CD14-positive monocyte (primary cell): ENCODE measurements at regions not wholly inside any gene's neighbourhood (a gene's known extent, or its start where the extent isn't known, plus 50 kb on each side); places are given as distances from the start of the nearest gene placed in this dataset.

Experiments used
- DNase-seq, 3 donors: peaks; one replicate each; pipeline ENCODE4 v3.0.0-alpha.2; 2011 to 2022
- H2AFZ ChIP-seq: 2 replicates; pipeline ENCODE4 v1.6.0; 2012; ENCODE audit warnings: mild to moderate bottlenecking, low read depth, low read length, inconsistent platforms; ENCODE audit not compliant: insufficient read depth, poor library complexity, severe bottlenecking
- H3K27ac ChIP-seq, 2 donors: 1 replicate in 1 of 2; 2 replicates in 1 of 2; pipeline ENCODE4 v1.5.1; 2012 to 2013; ENCODE audit warnings: low read length in 2 of 2, control low read depth in 1 of 2, inconsistent platforms in 1 of 2, low read depth in 1 of 2, mild to moderate bottlenecking in 1 of 2
- H3K27me3 ChIP-seq, 2 donors: one replicate each; pipeline versions ENCODE4 v1.6.0 to v1.6.1; 2011 to 2013; ENCODE audit warnings: low read length in 2 of 2; ENCODE audit not compliant: control insufficient read depth in 2 of 2, insufficient read depth in 2 of 2
- H3K36me3 ChIP-seq, 2 donors: replicated peaks in 1 of 2; 1 replicate in 1 of 2; 2 replicates in 1 of 2; pipeline versions ENCODE4 v1.5.1 to v1.6.1; 2012 to 2013; ENCODE audit warnings: low read length in 2 of 2, control low read depth in 1 of 2, inconsistent platforms in 1 of 2, mild to moderate bottlenecking in 1 of 2; ENCODE audit not compliant: insufficient read depth in 2 of 2, control insufficient read depth in 1 of 2
- H3K4me1 ChIP-seq, 2 donors: 1 replicate in 1 of 2; 2 replicates in 1 of 2; pipeline versions ENCODE4 v1.5.1 to v1.6.1; 2012 to 2013; ENCODE audit warnings: low read length in 2 of 2, control low read depth in 1 of 2, inconsistent platforms in 1 of 2, mild to moderate bottlenecking in 1 of 2, moderate library complexity in 1 of 2; ENCODE audit not compliant: insufficient read depth in 2 of 2, control insufficient read depth in 1 of 2
- H3K4me2 ChIP-seq: replicated peaks from 2 replicates; pipeline ENCODE3; 2012; ENCODE audit warnings: low read length, moderate library complexity, mild to moderate bottlenecking; ENCODE audit not compliant: poor library complexity, severe bottlenecking; ENCODE audit errors: extremely low read depth
- H3K4me3 ChIP-seq, 3 experiments: fragments of 200-600 bp in 1 of 3; sonication (generic) in 1 of 3; replicated peaks in 1 of 3; 1 replicate in 2 of 3; 2 replicates in 1 of 3; pipeline ENCODE4 v1.5.1; 2011 to 2013; ENCODE audit warnings: low read length in 3 of 3, mild to moderate bottlenecking in 3 of 3, control low read depth in 2 of 3, low read depth in 2 of 3, inconsistent platforms in 1 of 3, moderate library complexity in 1 of 3
- H3K79me2 ChIP-seq: 2 replicates; pipeline ENCODE4 v1.6.0; 2012; ENCODE audit warnings: mild to moderate bottlenecking, control low read depth, inconsistent platforms, low read length, moderate library complexity; ENCODE audit not compliant: insufficient read depth
- H3K9ac ChIP-seq: 2 replicates; pipeline ENCODE4 v1.6.0; 2017; ENCODE audit warnings: low read length, mild to moderate bottlenecking; ENCODE audit not compliant: insufficient read depth, poor library complexity, severe bottlenecking
- H3K9me3 ChIP-seq, 2 donors: replicated peaks in 1 of 2; 1 replicate in 1 of 2; 2 replicates in 1 of 2; pipeline versions ENCODE4 v1.5.1 to v1.6.1; 2012 to 2013; ENCODE audit warnings: low read length in 2 of 2, control low read depth in 1 of 2; ENCODE audit not compliant: control insufficient read depth in 1 of 2, insufficient read depth in 1 of 2
- H4K20me1 ChIP-seq: 2 replicates; pipeline ENCODE4 v1.6.0; 2012; ENCODE audit warnings: mild to moderate bottlenecking, low read length, control low read depth, moderate library complexity; ENCODE audit not compliant: insufficient read depth
- H3K27ac Mint-ChIP-seq, 7 donors: one replicate each; pipeline ENCODE4 v1.8.0; 2020; ENCODE audit warnings: mild to moderate bottlenecking in 7 of 7, mixed read lengths in 7 of 7, moderate library complexity in 6 of 7, inconsistent platforms in 2 of 7
- H3K27me3 Mint-ChIP-seq, 3 donors: one replicate each; pipeline ENCODE4 v1.8.0; 2021 to 2022; ENCODE audit warnings: low read depth in 3 of 3, mild to moderate bottlenecking in 3 of 3, mixed read lengths in 3 of 3, moderate library complexity in 3 of 3, inconsistent platforms in 1 of 3
- H3K36me3 Mint-ChIP-seq, 2 donors: one replicate each; pipeline ENCODE4 v1.8.0; 2020; ENCODE audit warnings: mixed read lengths in 2 of 2, inconsistent platforms in 1 of 2, mild to moderate bottlenecking in 1 of 2
- H3K4me1 Mint-ChIP-seq: one replicate; pipeline ENCODE4 v1.8.0; 2020; ENCODE audit warnings: mild to moderate bottlenecking, mixed read lengths
- H3K4me3 Mint-ChIP-seq, 2 donors: one replicate each; pipeline ENCODE4 v1.8.0; 2020; ENCODE audit warnings: mild to moderate bottlenecking in 2 of 2, mixed read lengths in 2 of 2, moderate library complexity in 1 of 2
- H3K9me3 Mint-ChIP-seq, 7 donors: one replicate each; pipeline ENCODE4 v1.8.0; 2020 to 2022; ENCODE audit warnings: mixed read lengths in 7 of 7, mild to moderate bottlenecking in 6 of 7, moderate library complexity in 6 of 7, inconsistent platforms in 2 of 7
- WGBS: methylation state at CpG from one replicate; pipeline ENCODE4 v1.1.5; 2013; ENCODE audit warnings: missing lambda C conversion rate; ENCODE audit not compliant: insufficient coverage; 5-methylcytosine and 5-hydroxymethylcytosine counted together
- intact Hi-C, 2 donors: fragments of 100-400 bp; cut with micrococcal nuclease; formaldehyde crosslinking; loops; one replicate each; pipeline versions ENCODE4 v1.15.0 to v1.15.1; 2023
- TF ChIP-seq, protein P1 (sequence below): fragments of 200-600 bp; IDR thresholded peaks from one replicate; pipeline ENCODE4 v1.8.0; 2022; ENCODE audit warnings: antibody characterized with exemption, mild to moderate bottlenecking

DNA sequence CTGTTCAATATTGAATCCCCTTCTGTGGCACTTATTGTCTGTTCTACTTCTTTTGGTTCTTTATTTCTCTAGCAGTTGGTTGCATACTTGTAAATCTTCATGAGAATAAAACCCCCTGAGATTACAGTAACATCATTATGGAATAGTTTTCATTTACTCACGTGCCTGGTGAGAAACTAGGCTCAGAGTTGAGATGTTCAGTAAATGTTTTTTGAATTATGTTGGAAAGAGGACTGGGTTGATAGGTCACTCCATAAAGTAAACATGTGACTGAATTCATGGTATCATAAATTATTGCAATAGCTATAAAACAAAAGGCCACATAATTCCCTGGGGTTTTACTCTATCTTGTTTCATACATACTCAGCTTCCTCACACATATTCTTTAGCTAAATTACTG is 174.2 kb upstream of the C9orf72 start:
- H4K20me1 ChIP-seq = no peaks in the 10 kb centered on the region
- H3K9ac ChIP-seq = no peak overlapping the region
- H3K4me1 ChIP-seq = no peaks in the 10 kb centered on the region
- H3K27ac Mint-ChIP-seq = no peak overlapping the region
- no peak overlapping the region for H3K4me3 Mint-ChIP-seq
- peaks cover 3 to 4% of the 10 kb centered on the region in 2 donors for H3K27me3 ChIP-seq
- no peak overlapping the region for H3K27ac ChIP-seq
- H3K9me3 ChIP-seq = no peaks in the 10 kb centered on the region
- peaks cover 0 to 5% (median 0%) of the 10 kb centered on the region in 7 donors for H3K9me3 Mint-ChIP-seq
- no peak for DNase-seq
- WGBS = no CpG with 5 or more reads among the region's 1 CpG
- no peaks in the 10 kb centered on the region for H3K79me2 ChIP-seq
- no peak overlapping the region for H3K4me2 ChIP-seq
- intact Hi-C loops = no loop called here
- no peak overlapping the region for H3K4me3 ChIP-seq
- peaks cover 1 to 16% (median 1%) of the 10 kb centered on the region in 3 donors for H3K27me3 Mint-ChIP-seq
- peaks cover 2% of the 10 kb centered on the region for H3K4me1 Mint-ChIP-seq
- H3K36me3 ChIP-seq = no peaks in the 10 kb centered on the region
- TF ChIP-seq, protein P1, sequence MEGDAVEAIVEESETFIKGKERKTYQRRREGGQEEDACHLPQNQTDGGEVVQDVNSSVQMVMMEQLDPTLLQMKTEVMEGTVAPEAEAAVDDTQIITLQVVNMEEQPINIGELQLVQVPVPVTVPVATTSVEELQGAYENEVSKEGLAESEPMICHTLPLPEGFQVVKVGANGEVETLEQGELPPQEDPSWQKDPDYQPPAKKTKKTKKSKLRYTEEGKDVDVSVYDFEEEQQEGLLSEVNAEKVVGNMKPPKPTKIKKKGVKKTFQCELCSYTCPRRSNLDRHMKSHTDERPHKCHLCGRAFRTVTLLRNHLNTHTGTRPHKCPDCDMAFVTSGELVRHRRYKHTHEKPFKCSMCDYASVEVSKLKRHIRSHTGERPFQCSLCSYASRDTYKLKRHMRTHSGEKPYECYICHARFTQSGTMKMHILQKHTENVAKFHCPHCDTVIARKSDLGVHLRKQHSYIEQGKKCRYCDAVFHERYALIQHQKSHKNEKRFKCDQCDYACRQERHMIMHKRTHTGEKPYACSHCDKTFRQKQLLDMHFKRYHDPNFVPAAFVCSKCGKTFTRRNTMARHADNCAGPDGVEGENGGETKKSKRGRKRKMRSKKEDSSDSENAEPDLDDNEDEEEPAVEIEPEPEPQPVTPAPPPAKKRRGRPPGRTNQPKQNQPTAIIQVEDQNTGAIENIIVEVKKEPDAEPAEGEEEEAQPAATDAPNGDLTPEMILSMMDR = no peak
- no peak overlapping the region for H2AFZ ChIP-seq
- no peaks in the 10 kb centered on the region for H3K36me3 Mint-ChIP-seq

DNA sequence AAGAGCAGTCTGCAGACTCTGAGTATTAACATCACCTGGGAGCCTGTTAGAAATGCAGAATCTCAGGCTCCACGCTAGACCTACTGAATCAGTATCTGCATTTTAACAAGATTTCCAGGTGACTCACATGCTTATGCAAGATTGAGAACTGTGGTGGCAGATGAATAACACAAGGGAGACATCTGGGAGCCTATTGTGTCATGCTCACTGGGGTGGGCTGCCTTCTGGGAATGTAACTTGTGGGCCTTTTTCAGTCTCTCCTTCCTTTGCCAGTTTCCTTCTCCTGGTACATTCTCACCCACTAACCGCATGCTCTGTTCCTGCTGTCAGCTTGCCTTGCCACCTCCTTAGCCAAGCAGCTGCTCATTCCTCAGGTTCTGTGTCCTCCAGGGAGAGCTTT is 176.6 kb upstream of the C9orf72 start:
- Histone ChIP-seq H3K79me2 (no peaks in the 10 kb centered on the region), H3K27ac (no peak overlapping the region), H3K4me3 (no peak overlapping the region), H4K20me1 (no peaks in the 10 kb centered on the region), H3K9ac (no peak overlapping the region), H3K4me2 (no peak overlapping the region), H3K27me3 (peaks cover 2 to 4% of the 10 kb centered on the region in 2 donors), H3K4me1 (no peaks in the 10 kb centered on the region), H3K36me3 (no peaks in the 10 kb centered on the region), H3K9me3 (no peaks in the 10 kb centered on the region), H2AFZ (no peak overlapping the region)
- peaks cover 1 to 10% (median 3%) of the 10 kb centered on the region in 3 donors for H3K27me3 Mint-ChIP-seq
- intact Hi-C loops = no loop called here
- no peak overlapping the region for H3K4me3 Mint-ChIP-seq
- no peak overlapping the region for H3K27ac Mint-ChIP-seq
- WGBS = no CpG with 5 or more reads among the region's 2 CpGs
- TF ChIP-seq, protein P1 = no peak
- H3K36me3 Mint-ChIP-seq = no peaks in the 10 kb centered on the region
- peaks cover 0 to 4% (median 0%) of the 10 kb centered on the region in 7 donors for H3K9me3 Mint-ChIP-seq
- peaks cover 2% of the 10 kb centered on the region for H3K4me1 Mint-ChIP-seq
- DNase-seq = no peak
